GM12864 (cell line): ENCODE measurements at regions not wholly inside any gene's neighbourhood (a gene's known extent, or its start where the extent isn't known, plus 50 kb on each side); places are given as distances from the start of the nearest gene placed in this dataset.

Experiments
- DNase-seq: peaks from one replicate; pipeline ENCODE4 v3.0.0-alpha.2; 2011; ENCODE audit warnings: low read depth
- H3K4me3 ChIP-seq: 2 replicates; pipeline ENCODE4 v1.5.1; 2011; ENCODE audit warnings: mild to moderate bottlenecking, low read depth, low read length, control low read depth
- CTCF ChIP-seq: IDR thresholded peaks from 2 replicates; pipeline ENCODE4 v1.5.1; 2011; ENCODE audit warnings: low read depth, mild to moderate bottlenecking, moderate library complexity, low read length, control low read depth, inconsistent platforms; ENCODE audit errors: missing control alignments

GRCh38 chr21:16792101-16792500, 720.7 kb upstream of the CXADR start:
- no peak for TF ChIP-seq CTCF
- no peak overlapping the region for H3K4me3 ChIP-seq
- DNase-seq: no peak

DNA sequence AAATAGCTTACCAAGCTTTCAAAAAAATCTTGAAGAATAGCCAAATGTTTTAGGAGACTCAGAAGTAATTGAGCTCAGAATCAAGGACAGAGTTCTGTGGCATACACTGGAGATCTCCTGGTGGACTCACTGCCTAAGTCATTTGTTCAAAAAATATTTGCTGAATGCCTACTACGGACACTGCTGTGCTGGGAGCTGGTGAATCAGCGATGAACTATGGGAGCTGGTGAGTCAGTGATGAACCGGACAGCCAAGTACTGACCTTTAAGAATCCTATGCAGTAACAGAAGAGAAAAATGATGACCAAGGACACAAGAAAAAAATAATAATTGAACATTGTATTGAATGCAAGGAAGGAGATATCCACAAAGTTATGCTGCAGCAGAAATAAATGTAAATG, 717.9 kb upstream of the CXADR start:
- DNase-seq: no peak
- H3K4me3 ChIP-seq: no peak overlapping the region
- no peak for TF ChIP-seq CTCF

DNA sequence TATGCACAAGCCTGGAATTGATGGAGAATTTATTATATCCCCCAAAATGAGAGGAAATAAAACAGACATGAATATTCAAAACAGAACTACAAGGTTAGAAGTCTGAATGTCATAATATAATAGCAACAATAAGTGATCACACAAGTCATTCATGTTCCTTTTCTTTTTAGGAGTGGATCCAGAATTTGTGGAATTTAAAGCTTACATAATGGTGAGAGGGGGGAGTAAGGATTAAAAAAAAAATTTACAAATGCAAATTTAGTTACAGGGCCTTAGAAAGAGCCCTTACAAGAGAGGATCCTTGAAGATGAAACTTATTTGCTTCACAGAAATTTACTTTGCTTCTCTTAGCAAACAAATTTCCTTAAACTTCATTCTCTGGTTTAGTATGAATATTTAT, 716.1 kb upstream of the CXADR start:
- DNase-seq: no peak
- no peak for TF ChIP-seq CTCF
- H3K4me3 ChIP-seq: no peak overlapping the region

DNA sequence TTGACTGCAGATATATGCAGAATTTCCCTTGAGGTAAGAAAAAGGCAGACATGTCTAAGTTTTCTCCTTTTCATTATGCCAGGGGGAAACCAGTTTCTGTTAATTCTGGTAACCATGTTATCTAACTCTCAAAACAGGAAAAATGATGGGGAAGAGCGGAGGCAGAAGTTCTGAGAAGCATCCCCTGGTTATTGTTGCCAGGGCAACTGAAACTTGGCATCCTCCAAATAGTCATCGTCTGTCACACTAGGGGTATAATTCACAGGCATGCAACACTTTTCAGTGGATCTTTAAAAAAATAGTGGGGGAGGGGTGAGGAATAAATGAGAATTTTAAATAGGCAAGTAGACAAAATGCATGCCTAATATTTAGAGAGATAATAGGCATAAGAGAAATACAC, 715.3 kb upstream of the CXADR start:
- no peak for TF ChIP-seq CTCF
- no peak for DNase-seq
- H3K4me3 ChIP-seq: no peak overlapping the region

DNA sequence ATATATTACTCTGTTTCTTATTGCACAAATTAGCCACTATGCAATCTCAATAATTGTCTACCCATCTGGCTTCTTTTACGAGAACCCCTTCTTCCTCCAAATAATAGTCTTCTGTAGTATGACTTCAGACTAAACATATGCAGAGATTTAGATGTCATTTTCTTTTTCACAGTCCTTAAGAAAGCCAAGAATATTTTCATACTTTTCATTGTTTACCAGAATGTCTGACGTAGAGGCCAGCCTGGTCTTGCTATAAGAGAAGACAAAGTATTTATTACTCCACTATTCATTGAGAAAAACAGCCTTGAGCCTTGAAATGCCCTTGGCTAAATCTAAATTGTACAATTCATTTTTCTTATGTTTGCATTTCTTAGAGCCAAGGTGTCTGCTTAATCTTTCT, 714.9 kb upstream of the CXADR start:
- DNase-seq: no peak
- H3K4me3 ChIP-seq: no peak overlapping the region
- no peak for TF ChIP-seq CTCF

GRCh38 chr21:16800536-16801275, 712.1 kb upstream of the CXADR start:
- no peak for TF ChIP-seq CTCF
- DNase-seq: no peak
- no peak overlapping the region for H3K4me3 ChIP-seq

- TF ChIP-seq CTCF: no peak
- no peak for DNase-seq
- H3K4me3 ChIP-seq: no peak overlapping the region
Measured at GRCh38 chr21:16811011-16811410, 701.8 kb upstream of the CXADR start.
